ENCODE measurements at regions not wholly inside any gene's neighbourhood (a gene's known extent, or its start where the extent isn't known, plus 50 kb on each side); places are given as distances from the start of the nearest gene placed in this dataset.

DNA sequence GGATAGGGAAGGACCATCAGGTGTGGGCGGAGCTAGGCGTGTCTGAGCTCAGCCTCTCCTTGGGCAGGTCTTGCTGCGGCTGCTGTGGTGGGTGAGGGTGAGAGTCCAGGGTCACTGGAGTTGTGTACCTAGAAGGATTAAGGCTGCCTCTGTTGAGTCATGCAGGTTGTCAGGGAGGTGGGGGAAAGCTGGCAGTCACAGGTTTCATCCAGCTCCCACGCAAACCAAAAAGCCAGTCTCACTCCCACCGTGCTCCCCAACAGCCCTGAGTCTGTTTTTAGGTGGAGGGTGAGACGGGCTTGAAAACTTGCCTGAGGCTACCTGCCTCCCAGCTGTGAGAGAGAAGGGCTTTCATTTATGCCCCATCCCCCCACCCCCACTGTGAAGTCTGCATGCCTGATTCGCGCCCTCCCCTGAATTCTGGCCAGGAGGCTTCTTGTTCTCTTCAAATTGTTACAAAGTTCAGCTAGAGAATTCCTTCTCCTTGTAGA is 161.5 kb downstream of the MYLK4 start:
- Histone ChIP-seq H3K9me3 (ENCODE audit: low read length) (no peaks in the 10 kb centered on the region), H3K4me3 (replicated peaks in 1 of 3; ENCODE audit: insufficient read depth in 1 of 3, low read depth in 2 of 3, low read length in 3 of 3) (no peak overlapping the region), H2AFZ (ENCODE audit: low read length) (no peak overlapping the region), H4K20me1 (ENCODE audit: insufficient read depth, low read length) (no peaks in the 10 kb centered on the region), H3K4me1 (ENCODE audit: insufficient read depth, low read length) (peaks cover 14% of the 10 kb centered on the region), H3K4me2 (ENCODE audit: low read depth, low read length) (peak overlapping the region; percentile 42; the same call in 1 of the 2 replicates), H3K27ac (ENCODE audit: extremely low read length, insufficient read depth, low read length) (no peak overlapping the region), H3K79me2 (ENCODE audit: insufficient read depth, low read length) (no peaks in the 10 kb centered on the region), H3K36me3 (replicated peaks in 1 of 2; ENCODE audit: control insufficient read depth in 1 of 2, insufficient read depth in 2 of 2, low read length in 2 of 2) (no peaks in the 10 kb centered on the region), H3K27me3 (ENCODE audit: control insufficient read depth in 1 of 2, insufficient read depth in 2 of 2, low read length in 2 of 2) (no peaks in the 10 kb centered on the region; a peak in 1 of 5 replicates), H3K9ac (ENCODE audit: insufficient read depth, low read depth, low read length) (no peak overlapping the region)
- 20% methylated on average over 8 of the region's 8 CpGs for WGBS (ENCODE audit: low lambda C conversion rate)
- POLR2A ChIA-PET, result interaction anchor here (0.7 to 1.0 kb wide), 2 partner anchors 41 to 459 kb away, joined by 3 to 4 read pairs; no protein-coding TSS in a partner anchor
- DNase-seq (ENCODE audit: low spot score) (peak; percentile 36), FAIRE-seq (no peak), ATAC-seq (peak; percentile 51)
- in situ Hi-C loops (cut with HindIII; ENCODE audit: extremely low pct_ligation_motif_present, low pct_unique_long_range_greater_than_20kb) (no loop called here), intact Hi-C loops (cut with micrococcal nuclease; ENCODE audit: unreplicated experiment) (no loop called here)
- CTCF ChIA-PET (ENCODE audit: low intra/inter-chr PET ratio, low total read pairs), result no interaction called here
- no TSS peak for BruUV-seq (replicated peaks)
- no peak for TF ChIP-seq PHF5A (CRISPR knock-in tag; IDR thresholded peaks at IDR 0.05; ENCODE audit: low read depth, unreplicated experiment)
- TF ChIP-seq HNF4A (CRISPR knock-in tag; IDR thresholded peaks at IDR 0.05), result peak; percentile 37
- TF ChIP-seq SETDB1 (CRISPR knock-in tag; IDR thresholded peaks at IDR 0.05; ENCODE audit: borderline replicate concordance), result no peak
- TF ChIP-seq RXRA (CRISPR knock-in tag; IDR thresholded peaks at IDR 0.05), result 0 out of 2 replicates have a peak, but pooled peaks have one; percentile 19
- TF ChIP-seq SALL1 (CRISPR knock-in tag; IDR thresholded peaks at IDR 0.05), result peak; percentile 35; the same call in 1 of the 2 replicates
- no peak for TF ChIP-seq STAT5B (CRISPR knock-in tag; IDR thresholded peaks at IDR 0.05)
- TF ChIP-seq SALL2 (CRISPR knock-in tag; IDR thresholded peaks at IDR 0.05), result 0 out of 2 replicates have a peak, but pooled peaks have one; percentile 25
- 0 out of 2 replicates have a peak, but pooled peaks have one; percentile 19 for TF ChIP-seq HBP1 (CRISPR knock-in tag; IDR thresholded peaks at IDR 0.05; ENCODE audit: low read depth)
- TF ChIP-seq, protein P1, sequence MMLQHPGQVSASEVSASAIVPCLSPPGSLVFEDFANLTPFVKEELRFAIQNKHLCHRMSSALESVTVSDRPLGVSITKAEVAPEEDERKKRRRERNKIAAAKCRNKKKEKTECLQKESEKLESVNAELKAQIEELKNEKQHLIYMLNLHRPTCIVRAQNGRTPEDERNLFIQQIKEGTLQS (CRISPR knock-in tag; IDR thresholded peaks at IDR 0.05), result no peak
- TF ChIP-seq HNRNPH1 (optimal IDR thresholded peaks at IDR 0.05; ENCODE audit: low read depth, low read length), result no peak
- 0 out of 2 replicates have a peak, but pooled peaks have one; percentile 18 for TF ChIP-seq ZNF567 (CRISPR knock-in tag; IDR thresholded peaks at IDR 0.05; ENCODE audit: borderline replicate concordance)
- TF ChIP-seq, protein P2, sequence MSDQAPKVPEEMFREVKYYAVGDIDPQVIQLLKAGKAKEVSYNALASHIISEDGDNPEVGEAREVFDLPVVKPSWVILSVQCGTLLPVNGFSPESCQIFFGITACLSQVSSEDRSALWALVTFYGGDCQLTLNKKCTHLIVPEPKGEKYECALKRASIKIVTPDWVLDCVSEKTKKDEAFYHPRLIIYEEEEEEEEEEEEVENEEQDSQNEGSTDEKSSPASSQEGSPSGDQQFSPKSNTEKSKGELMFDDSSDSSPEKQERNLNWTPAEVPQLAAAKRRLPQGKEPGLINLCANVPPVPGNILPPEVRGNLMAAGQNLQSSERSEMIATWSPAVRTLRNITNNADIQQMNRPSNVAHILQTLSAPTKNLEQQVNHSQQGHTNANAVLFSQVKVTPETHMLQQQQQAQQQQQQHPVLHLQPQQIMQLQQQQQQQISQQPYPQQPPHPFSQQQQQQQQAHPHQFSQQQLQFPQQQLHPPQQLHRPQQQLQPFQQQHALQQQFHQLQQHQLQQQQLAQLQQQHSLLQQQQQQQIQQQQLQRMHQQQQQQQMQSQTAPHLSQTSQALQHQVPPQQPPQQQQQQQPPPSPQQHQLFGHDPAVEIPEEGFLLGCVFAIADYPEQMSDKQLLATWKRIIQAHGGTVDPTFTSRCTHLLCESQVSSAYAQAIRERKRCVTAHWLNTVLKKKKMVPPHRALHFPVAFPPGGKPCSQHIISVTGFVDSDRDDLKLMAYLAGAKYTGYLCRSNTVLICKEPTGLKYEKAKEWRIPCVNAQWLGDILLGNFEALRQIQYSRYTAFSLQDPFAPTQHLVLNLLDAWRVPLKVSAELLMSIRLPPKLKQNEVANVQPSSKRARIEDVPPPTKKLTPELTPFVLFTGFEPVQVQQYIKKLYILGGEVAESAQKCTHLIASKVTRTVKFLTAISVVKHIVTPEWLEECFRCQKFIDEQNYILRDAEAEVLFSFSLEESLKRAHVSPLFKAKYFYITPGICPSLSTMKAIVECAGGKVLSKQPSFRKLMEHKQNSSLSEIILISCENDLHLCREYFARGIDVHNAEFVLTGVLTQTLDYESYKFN (CRISPR knock-in tag; conservative IDR thresholded peaks at IDR 0.05), result 0 out of 2 replicates have a peak, but pooled peaks have one; percentile 24
- no peak for TF ChIP-seq GABPA (IDR thresholded peaks at IDR 0.05; ENCODE audit: low read depth, low read length)
- no peak for TF ChIP-seq GABPA (CRISPR knock-in tag; IDR thresholded peaks at IDR 0.05; ENCODE audit: low read depth)
- peak; percentile 81 for TF ChIP-seq ZNF263 (CRISPR knock-in tag; IDR thresholded peaks at IDR 0.05)
- TF ChIP-seq SMARCE1 (IDR thresholded peaks at IDR 0.05; ENCODE audit: borderline replicate concordance), result no peak
- TF ChIP-seq MATR3 (CRISPR knock-in tag; IDR thresholded peaks at IDR 0.05), result no peak
- TF ChIP-seq PITX1 (CRISPR knock-in tag; IDR thresholded peaks at IDR 0.05), result peak; percentile 71; the same call in 1 of the 2 replicates
